Upper lobe of right lung (tissue), 1 donor: ENCODE measurements at regions not wholly inside any gene's neighbourhood (a gene's known extent, or its start where the extent isn't known, plus 50 kb on each side); places are given as distances from the start of the nearest gene placed in this dataset.

ENCODE experiments used
- ATAC-seq: fragments of 200-7000 bp; cut with Tn5 transposase; one replicate; pipeline ENCODE4 v1.9.1; 2020; ENCODE audit warnings: mild to moderate bottlenecking, moderate library complexity
- DNase-seq: peaks from one replicate; pipeline ENCODE4 v3.0.0-alpha.2; 2020
- H3K27ac ChIP-seq: fragments of 200-600 bp; one replicate; pipeline ENCODE4 v1.8.0; 2022
- H3K27me3 ChIP-seq: fragments of 200-600 bp; one replicate; pipeline ENCODE4 v1.8.0; 2022; ENCODE audit warnings: mild to moderate bottlenecking
- H3K36me3 ChIP-seq: fragments of 200-600 bp; one replicate; pipeline ENCODE4 v1.8.0; 2022
- H3K4me1 ChIP-seq: fragments of 200-600 bp; one replicate; pipeline ENCODE4 v1.8.0; 2022
- H3K4me3 ChIP-seq: fragments of 200-600 bp; one replicate; pipeline ENCODE4 v1.8.0; 2022; ENCODE audit warnings: mild to moderate bottlenecking
- H3K9me3 ChIP-seq: fragments of 200-600 bp; one replicate; pipeline ENCODE4 v1.8.0; 2022
- CTCF ChIP-seq: fragments of 200-600 bp; IDR thresholded peaks from one replicate; pipeline ENCODE4 v1.8.0; 2022; ENCODE audit warnings: antibody characterized with exemption
- intact Hi-C: fragments of 100-400 bp; cut with DNase I; formaldehyde crosslinking; loops from one replicate; pipeline ENCODE4 v1.11.0; 2022
- donor health status: DM: no; HTN: yes; CAD: no; lungs with severe emphysema.

- Histone ChIP-seq H3K4me1 (no peaks in the 10 kb centered on the region), H3K27me3 (no peaks in the 10 kb centered on the region), H3K4me3 (no peak overlapping the region), H3K27ac (no peak overlapping the region), H3K9me3 (no peaks in the 10 kb centered on the region), H3K36me3 (no peaks in the 10 kb centered on the region)
- DNase-seq (no peak), ATAC-seq (no peak)
- TF ChIP-seq CTCF = no peak
- intact Hi-C loops = no loop called here
Measured at GRCh38 chr4:108543359-108543968, 76.9 kb upstream of the RPL34 start.

DNA sequence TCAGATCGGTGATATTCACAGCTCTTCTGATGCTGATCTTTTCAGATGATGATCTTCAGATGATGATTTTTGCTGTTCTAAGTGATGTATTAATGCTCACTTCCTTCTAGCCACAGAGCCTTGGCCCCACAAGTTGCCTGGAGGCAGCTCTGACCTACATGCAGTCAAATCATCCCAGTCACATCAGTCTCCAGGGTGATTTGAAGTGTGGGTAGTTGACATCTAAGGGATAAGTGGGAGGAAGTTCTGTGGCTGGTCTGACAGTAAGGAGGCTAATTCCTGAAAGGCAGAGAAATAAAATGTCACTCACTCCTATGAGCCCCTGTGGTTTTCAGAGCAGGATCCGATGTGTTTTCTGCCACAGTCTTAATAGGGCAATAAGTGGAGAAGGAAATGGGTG lies 79.8 kb upstream of the RPL34 start:
- H3K27ac ChIP-seq = no peak overlapping the region
- H3K27me3 ChIP-seq = no peaks in the 10 kb centered on the region
- ATAC-seq (no peak), DNase-seq (no peak)
- no peaks in the 10 kb centered on the region for H3K9me3 ChIP-seq
- H3K36me3 ChIP-seq = no peaks in the 10 kb centered on the region
- no peak for TF ChIP-seq CTCF
- H3K4me1 ChIP-seq = no peaks in the 10 kb centered on the region
- intact Hi-C loops = no loop called here
- no peak overlapping the region for H3K4me3 ChIP-seq

- Histone ChIP-seq H3K27me3 (no peaks in the 10 kb centered on the region), H3K9me3 (no peaks in the 10 kb centered on the region), H3K4me3 (no peak overlapping the region), H3K27ac (no peak overlapping the region), H3K36me3 (no peaks in the 10 kb centered on the region), H3K4me1 (no peaks in the 10 kb centered on the region)
- intact Hi-C loops = no loop called here
- DNase-seq = no peak
- TF ChIP-seq CTCF = no peak
- ATAC-seq = no peak
Measured at GRCh38 chr4:108536577-108536976, 83.8 kb upstream of the RPL34 start.

- intact Hi-C loops = no loop called here
Measured at GRCh38 chr4:108535757-108536156, 84.6 kb upstream of the RPL34 start.

GRCh38 chr4:108533876-108534275 lies 86.5 kb upstream of the RPL34 start:
- H3K4me1 ChIP-seq = no peaks in the 10 kb centered on the region
- TF ChIP-seq CTCF = no peak
- no peaks in the 10 kb centered on the region for H3K27me3 ChIP-seq
- H3K27ac ChIP-seq = no peak overlapping the region
- intact Hi-C loops = no loop called here
- ATAC-seq (no peak), DNase-seq (no peak)
- H3K4me3 ChIP-seq = no peak overlapping the region
- H3K36me3 ChIP-seq = no peaks in the 10 kb centered on the region
- no peaks in the 10 kb centered on the region for H3K9me3 ChIP-seq

More at GRCh38 chr4:108535757-108536156, 84.6 kb upstream of the RPL34 start:
- Histone ChIP-seq H3K27me3 (no peaks in the 10 kb centered on the region), H3K9me3 (no peaks in the 10 kb centered on the region), H3K4me1 (no peaks in the 10 kb centered on the region), H3K4me3 (no peak overlapping the region), H3K36me3 (no peaks in the 10 kb centered on the region), H3K27ac (peak overlapping the region; percentile 67)
- no peak for DNase-seq
- no peak for ATAC-seq
- no peak for TF ChIP-seq CTCF

- Histone ChIP-seq H3K4me3 (no peak overlapping the region), H3K27me3 (no peaks in the 10 kb centered on the region), H3K4me1 (no peaks in the 10 kb centered on the region), H3K9me3 (no peaks in the 10 kb centered on the region), H3K27ac (no peak overlapping the region), H3K36me3 (no peaks in the 10 kb centered on the region)
- ATAC-seq (no peak), DNase-seq (no peak)
- intact Hi-C loops = no loop called here
- no peak for TF ChIP-seq CTCF
Measured at GRCh38 chr4:108533245-108533844, 87.0 kb upstream of the RPL34 start.
